ENCODE measurements at regions not wholly inside any gene's neighbourhood (a gene's known extent, or its start where the extent isn't known, plus 50 kb on each side); places are given as distances from the start of the nearest gene placed in this dataset.
"Not testable (repeated sequence)": the region's sequence is repeated elsewhere in the genome, so short reads cannot be mapped to it uniquely, and the experiment has no call there.

- DNase-seq: not testable (repeated sequence)
Measured at GRCh38 chr11:116666673-116667249, 106.0 kb downstream of the BUD13 start.

- no peak for DNase-seq
Measured at GRCh38 chr11:116665523-116665922, 107.3 kb downstream of the BUD13 start.

GRCh38 chr11:116661056-116661455, 111.7 kb downstream of the BUD13 start:
- DNase-seq: no peak

- DNase-seq: no peak
Measured at GRCh38 chr11:116660011-116660410, 112.8 kb downstream of the BUD13 start.

GRCh38 chr11:116658876-116659535, 113.8 kb downstream of the BUD13 start:
- DNase-seq: no peak

- no peak for DNase-seq
Measured at GRCh38 chr11:116657842-116658825, 114.7 kb downstream of the BUD13 start.

- DNase-seq: no peak
Measured at GRCh38 chr11:116656011-116656410, 116.8 kb downstream of the BUD13 start.

- no peak for DNase-seq
Measured at GRCh38 chr11:116654526-116654925, 118.3 kb downstream of the BUD13 start.

GRCh38 chr11:116653206-116653605, 119.6 kb downstream of the BUD13 start:
- DNase-seq: no peak

GRCh38 chr11:116651737-116652237, 121.0 kb downstream of the BUD13 start:
- no peak for DNase-seq

GRCh38 chr11:116651098-116651736, 121.6 kb downstream of the BUD13 start:
- DNase-seq: no peak

GRCh38 chr11:116650052-116650451, 122.7 kb downstream of the BUD13 start:
- DNase-seq: no peak

- DNase-seq: no peak
Measured at GRCh38 chr11:116649268-116649667, 123.5 kb downstream of the BUD13 start.

GRCh38 chr11:116648247-116649174, 124.3 kb downstream of the BUD13 start:
- DNase-seq: no peak

- no peak for DNase-seq
Measured at GRCh38 chr11:116647305-116648080, 125.3 kb downstream of the BUD13 start.

- DNase-seq: no peak
Measured at GRCh38 chr11:116646191-116646590, 126.6 kb downstream of the BUD13 start.

GRCh38 chr11:116644941-116645305, 127.9 kb downstream of the BUD13 start:
- DNase-seq: no peak

- no peak for DNase-seq
Measured at GRCh38 chr11:116644201-116644940, 128.4 kb downstream of the BUD13 start.

- no peak for DNase-seq
Measured at GRCh38 chr11:116643521-116643920, 129.3 kb downstream of the BUD13 start.

GRCh38 chr11:116642902-116643301, 129.9 kb downstream of the BUD13 start:
- no peak for DNase-seq
